22Rv1 (cell line): ENCODE measurements at regions not wholly inside any gene's neighbourhood (a gene's known extent, or its start where the extent isn't known, plus 50 kb on each side); places are given as distances from the start of the nearest gene placed in this dataset.

Source experiments
- CTCF ChIP-seq: fragments of 450-650 bp; IDR thresholded peaks from 2 replicates; pipeline ENCODE4 v1.5.1; 2017; ENCODE audit warnings: mild to moderate bottlenecking
- ZFX ChIP-seq: fragments of 450-650 bp; IDR thresholded peaks from 2 replicates; pipeline ENCODE4 v1.6.1; 2017; ENCODE audit warnings: antibody characterized with exemption, borderline replicate concordance

DNA sequence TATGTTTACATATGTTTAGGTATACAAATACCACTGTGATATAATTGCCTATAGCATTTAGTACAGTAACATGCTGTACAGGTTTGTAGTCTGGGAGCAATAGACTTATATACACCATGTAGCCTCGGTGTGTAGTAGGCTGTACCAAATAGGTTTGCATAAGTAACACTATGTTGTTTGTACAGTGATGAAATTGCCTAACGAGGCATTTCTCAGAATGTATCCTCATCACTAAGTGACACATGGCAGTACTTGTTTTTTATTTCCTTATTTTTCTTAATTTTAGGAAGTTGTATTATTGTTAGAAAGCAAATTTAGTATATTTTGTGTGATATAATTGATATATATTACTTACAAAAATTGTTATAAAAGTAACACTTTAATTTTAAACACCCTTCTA lies 840.9 kb downstream of the LTN1 start:
- TF ChIP-seq CTCF (no peak), ZFX (no peak)
